Fibroblast of lung (primary cell): ENCODE measurements at regions not wholly inside any gene's neighbourhood (a gene's known extent, or its start where the extent isn't known, plus 50 kb on each side); places are given as distances from the start of the nearest gene placed in this dataset.

Source experiments
- DNase-seq, 2 donors: peaks; one replicate each; pipeline versions ENCODE4 v3.0.0 to v3.0.0-alpha.2; 2010; ENCODE audit warnings: low read depth in 2 of 2
- H2AFZ ChIP-seq: 2 replicates; pipeline ENCODE4 v1.5.1; 2012; ENCODE audit warnings: low read length, control low read depth, inconsistent platforms
- H3K27ac ChIP-seq: 2 replicates; pipeline ENCODE4 v1.5.1; 2011; ENCODE audit warnings: low read length, control low read depth; ENCODE audit not compliant: insufficient read depth
- H3K27me3 ChIP-seq: 2 replicates; pipeline ENCODE4 v1.5.1; 2011; ENCODE audit warnings: mild to moderate bottlenecking, low read length; ENCODE audit not compliant: control insufficient read depth, insufficient read depth
- H3K36me3 ChIP-seq: 2 replicates; pipeline ENCODE4 v1.5.1; 2011; ENCODE audit warnings: low read length; ENCODE audit not compliant: control insufficient read depth, insufficient read depth
- H3K4me1 ChIP-seq: 2 replicates; pipeline ENCODE4 v1.5.1; 2011; ENCODE audit warnings: low read length; ENCODE audit not compliant: control insufficient read depth, insufficient read depth; ENCODE audit errors: extremely low read depth
- H3K4me2 ChIP-seq: 2 replicates; pipeline ENCODE4 v1.5.1; 2011; ENCODE audit warnings: low read length, control low read depth; ENCODE audit not compliant: insufficient read depth; ENCODE audit errors: extremely low read depth
- H3K4me3 ChIP-seq, 4 experiments: fragments of 200-600 bp in 1 of 4; sonication (generic) in 1 of 4; replicated peaks in 1 of 4; 2 replicates each; pipeline ENCODE4 v1.5.1; 2011 to 2016; ENCODE audit warnings: low read length in 4 of 4, low read depth in 3 of 4, mild to moderate bottlenecking in 3 of 4, control low read depth in 2 of 4, inconsistent platforms in 1 of 4, mixed read lengths in 1 of 4; ENCODE audit not compliant: insufficient read depth in 1 of 4; ENCODE audit errors: control extremely low read depth in 1 of 4
- H3K79me2 ChIP-seq: 2 replicates; pipeline ENCODE4 v1.5.1; 2012; ENCODE audit warnings: mild to moderate bottlenecking, low read length, inconsistent platforms; ENCODE audit not compliant: control insufficient read depth, insufficient read depth
- H3K9ac ChIP-seq: 2 replicates; pipeline ENCODE4 v1.5.1; 2011; ENCODE audit warnings: mild to moderate bottlenecking, low read length, control low read depth; ENCODE audit not compliant: insufficient read depth
- H3K9me3 ChIP-seq: 2 replicates; pipeline ENCODE4 v1.5.1; 2012; ENCODE audit warnings: low read depth, low read length; ENCODE audit not compliant: control insufficient read depth, insufficient read depth
- H4K20me1 ChIP-seq: 2 replicates; pipeline ENCODE4 v1.5.1; 2011; ENCODE audit warnings: low read length; ENCODE audit not compliant: control insufficient read depth, insufficient read depth; ENCODE audit errors: extremely low read depth
- EZH2 ChIP-seq: IDR thresholded peaks from 2 replicates; pipeline ENCODE4 v1.5.1; 2012; ENCODE audit warnings: low read length, control low read depth, mild to moderate bottlenecking; ENCODE audit errors: missing control alignments
- TF ChIP-seq, protein P1 (sequence below), 2 donors: IDR thresholded peaks in 1 of 2; conservative IDR thresholded peaks in 1 of 2; 1 replicate in 1 of 2; 2 replicates in 1 of 2; pipeline ENCODE4 v1.5.1; 2011 to 2012; ENCODE audit warnings: low read length in 2 of 2, control low read depth in 1 of 2, inconsistent platforms in 1 of 2, low read depth in 1 of 2, mild to moderate bottlenecking in 1 of 2

DNA sequence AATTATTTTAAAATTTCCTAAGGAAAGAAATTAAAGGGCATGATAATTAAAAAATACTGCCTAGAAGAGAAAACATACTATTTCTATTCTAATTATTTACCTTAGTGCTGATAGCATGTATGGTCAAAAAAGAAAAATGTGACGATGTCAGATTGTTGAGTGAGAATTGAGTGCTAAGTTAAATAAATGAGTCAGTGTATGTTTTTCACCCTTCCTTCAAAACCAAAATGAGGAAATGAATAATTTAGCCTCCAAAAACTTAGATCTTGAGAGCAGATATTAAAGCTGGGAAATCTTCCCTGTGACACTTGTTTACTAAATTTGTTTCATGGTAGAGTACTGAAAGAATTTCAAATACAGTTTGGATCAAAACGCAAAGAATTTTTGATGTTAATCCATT lies 58.6 kb upstream of the NYAP2 start:
- H3K36me3 ChIP-seq: no peaks in the 10 kb centered on the region
- DNase-seq: no peak
- H3K27me3 ChIP-seq: no peaks in the 10 kb centered on the region
- no peak overlapping the region for H2AFZ ChIP-seq
- no peaks in the 10 kb centered on the region for H3K79me2 ChIP-seq
- TF ChIP-seq EZH2: no peak
- TF ChIP-seq, protein P1, sequence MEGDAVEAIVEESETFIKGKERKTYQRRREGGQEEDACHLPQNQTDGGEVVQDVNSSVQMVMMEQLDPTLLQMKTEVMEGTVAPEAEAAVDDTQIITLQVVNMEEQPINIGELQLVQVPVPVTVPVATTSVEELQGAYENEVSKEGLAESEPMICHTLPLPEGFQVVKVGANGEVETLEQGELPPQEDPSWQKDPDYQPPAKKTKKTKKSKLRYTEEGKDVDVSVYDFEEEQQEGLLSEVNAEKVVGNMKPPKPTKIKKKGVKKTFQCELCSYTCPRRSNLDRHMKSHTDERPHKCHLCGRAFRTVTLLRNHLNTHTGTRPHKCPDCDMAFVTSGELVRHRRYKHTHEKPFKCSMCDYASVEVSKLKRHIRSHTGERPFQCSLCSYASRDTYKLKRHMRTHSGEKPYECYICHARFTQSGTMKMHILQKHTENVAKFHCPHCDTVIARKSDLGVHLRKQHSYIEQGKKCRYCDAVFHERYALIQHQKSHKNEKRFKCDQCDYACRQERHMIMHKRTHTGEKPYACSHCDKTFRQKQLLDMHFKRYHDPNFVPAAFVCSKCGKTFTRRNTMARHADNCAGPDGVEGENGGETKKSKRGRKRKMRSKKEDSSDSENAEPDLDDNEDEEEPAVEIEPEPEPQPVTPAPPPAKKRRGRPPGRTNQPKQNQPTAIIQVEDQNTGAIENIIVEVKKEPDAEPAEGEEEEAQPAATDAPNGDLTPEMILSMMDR (conservative IDR thresholded peaks at IDR 0.05 in 1 of 2, IDR thresholded peaks at IDR 0.05 in 1 of 2; ENCODE audit: low read depth in 1 of 2, low read length in 2 of 2): no peak
- H3K9ac ChIP-seq: no peak overlapping the region
- no peak overlapping the region for H3K27ac ChIP-seq
- no peak overlapping the region for H3K4me2 ChIP-seq
- no peaks in the 10 kb centered on the region for H3K9me3 ChIP-seq
- H3K4me3 ChIP-seq: no peak overlapping the region
- H4K20me1 ChIP-seq: no peaks in the 10 kb centered on the region
- H3K4me1 ChIP-seq: no peaks in the 10 kb centered on the region

DNA sequence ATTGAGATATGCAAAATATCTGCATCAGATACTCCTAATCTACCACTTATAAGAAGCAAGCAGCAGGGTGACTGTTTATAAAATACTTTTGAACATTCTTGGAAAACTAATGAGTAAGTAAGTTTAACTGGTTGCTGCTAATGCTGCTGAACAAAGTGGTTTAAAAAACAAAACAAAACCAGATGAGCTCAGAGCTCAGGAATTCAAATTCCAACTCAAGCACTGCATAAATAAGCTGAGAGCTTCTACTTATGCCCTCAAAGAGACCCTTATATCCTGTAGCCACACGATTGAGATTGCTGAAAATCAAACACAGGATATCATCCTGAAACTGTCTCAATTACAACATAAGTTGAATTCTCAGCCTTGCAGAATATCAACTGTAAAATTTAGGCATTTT lies 62.3 kb upstream of the NYAP2 start:
- Histone ChIP-seq H3K4me3 (no peak overlapping the region), H3K27ac (no peak overlapping the region), H3K9me3 (no peaks in the 10 kb centered on the region), H2AFZ (no peak overlapping the region), H3K27me3 (no peaks in the 10 kb centered on the region), H3K36me3 (no peaks in the 10 kb centered on the region), H4K20me1 (no peaks in the 10 kb centered on the region), H3K79me2 (no peaks in the 10 kb centered on the region), H3K9ac (no peak overlapping the region), H3K4me2 (no peak overlapping the region), H3K4me1 (no peaks in the 10 kb centered on the region)
- DNase-seq: peak; percentile 33 to 90
- no peak for TF ChIP-seq EZH2
- TF ChIP-seq, protein P1 (conservative IDR thresholded peaks at IDR 0.05 in 1 of 2, IDR thresholded peaks at IDR 0.05 in 1 of 2; ENCODE audit: low read depth in 1 of 2, low read length in 2 of 2): no peak

DNA sequence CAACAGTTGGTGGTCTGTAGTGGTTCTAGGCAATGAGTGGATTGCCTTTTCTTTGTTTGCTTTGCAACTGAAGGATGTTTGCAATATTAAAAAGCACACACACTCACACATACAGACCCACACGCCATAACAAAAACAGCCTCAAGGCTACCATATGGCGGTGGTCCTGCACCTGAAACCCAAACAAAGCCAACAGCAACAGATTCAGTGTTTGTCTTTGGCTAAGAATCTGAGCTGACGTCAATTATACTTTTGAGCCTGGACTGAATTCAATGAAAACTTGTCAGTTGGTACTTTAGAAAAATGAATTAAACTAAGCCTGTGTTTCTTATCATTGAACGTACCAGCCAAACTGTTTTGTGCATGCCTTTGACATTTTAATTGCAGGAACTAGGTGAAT lies 65.0 kb upstream of the NYAP2 start:
- H3K79me2 ChIP-seq: no peaks in the 10 kb centered on the region
- H3K9ac ChIP-seq: no peak overlapping the region
- H3K4me3 ChIP-seq: no peak overlapping the region
- no peaks in the 10 kb centered on the region for H3K27me3 ChIP-seq
- no peaks in the 10 kb centered on the region for H3K9me3 ChIP-seq
- peak in 1 of 2 donors; percentile 69 for DNase-seq
- no peak for TF ChIP-seq EZH2
- TF ChIP-seq, protein P1 (conservative IDR thresholded peaks at IDR 0.05 in 1 of 2, IDR thresholded peaks at IDR 0.05 in 1 of 2; ENCODE audit: low read depth in 1 of 2, low read length in 2 of 2): no peak
- H4K20me1 ChIP-seq: no peaks in the 10 kb centered on the region
- H3K4me2 ChIP-seq: no peak overlapping the region
- no peak overlapping the region for H2AFZ ChIP-seq
- no peaks in the 10 kb centered on the region for H3K36me3 ChIP-seq
- no peaks in the 10 kb centered on the region for H3K4me1 ChIP-seq
- H3K27ac ChIP-seq: no peak overlapping the region
